ENCODE measurements at regions not wholly inside any gene's neighbourhood (a gene's known extent, or its start where the extent isn't known, plus 50 kb on each side); places are given as distances from the start of the nearest gene placed in this dataset.
"Not testable (repeated sequence)": the region's sequence is repeated elsewhere in the genome, so short reads cannot be mapped to it uniquely, and the experiment has no call there.

GRCh38 chr6:27168586-27169443 lies 78.7 kb upstream of the PRSS16 start:
- no peaks in the 10 kb centered on the region for H3K9me2 ChIP-seq (replicated peaks; ENCODE audit: insufficient read depth, low read length)
- H3K4me2 ChIP-seq (ENCODE audit: low read depth, low read length, poor library complexity, severe bottlenecking), result no peak overlapping the region
- no peak overlapping the region for H3K27ac ChIP-seq (ENCODE audit: low read length)
- H3K36me3 ChIP-seq (ENCODE audit: insufficient read depth, low read length), result no peaks in the 10 kb centered on the region
- H3K9ac ChIP-seq (ENCODE audit: low read length), result no peak overlapping the region
- H3K4me3 ChIP-seq (ENCODE audit: low read length), result no peak overlapping the region
- DNase-seq, result no peak
- H3K27me3 ChIP-seq (ENCODE audit: low read length), result no peaks in the 10 kb centered on the region
- H3K79me2 ChIP-seq (ENCODE audit: low read length), result no peaks in the 10 kb centered on the region
- H4K20me1 ChIP-seq (ENCODE audit: insufficient read depth, low read depth, low read length), result no peaks in the 10 kb centered on the region
- no peaks in the 10 kb centered on the region for H3K9me3 ChIP-seq (ENCODE audit: low read length)
- H2AFZ ChIP-seq (ENCODE audit: low read length), result no peak overlapping the region
- no peaks in the 10 kb centered on the region for H3K4me1 ChIP-seq (ENCODE audit: low read length)

GRCh38 chr6:27172524-27173231 lies 74.8 kb upstream of the PRSS16 start:
- DNase-seq; H4K20me1 ChIP-seq (ENCODE audit: insufficient read depth, low read depth, low read length); H3K9me2 ChIP-seq (replicated peaks; ENCODE audit: insufficient read depth, low read length); H3K4me2 ChIP-seq (ENCODE audit: low read depth, low read length, poor library complexity, severe bottlenecking); H3K4me3 ChIP-seq (ENCODE audit: low read length); H3K79me2 ChIP-seq (ENCODE audit: low read length); H3K27ac ChIP-seq (ENCODE audit: low read length); H3K9me3 ChIP-seq (ENCODE audit: low read length); H3K36me3 ChIP-seq (ENCODE audit: insufficient read depth, low read length); H3K27me3 ChIP-seq (ENCODE audit: low read length); H3K4me1 ChIP-seq (ENCODE audit: low read length); H2AFZ ChIP-seq (ENCODE audit: low read length); H3K9ac ChIP-seq (ENCODE audit: low read length): not testable (repeated sequence)

- not testable (repeated sequence) for H3K4me3 ChIP-seq (ENCODE audit: low read length); H3K9me2 ChIP-seq (replicated peaks; ENCODE audit: insufficient read depth, low read length); H3K27me3 ChIP-seq (ENCODE audit: low read length); H3K4me1 ChIP-seq (ENCODE audit: low read length); H3K36me3 ChIP-seq (ENCODE audit: insufficient read depth, low read length); H3K9ac ChIP-seq (ENCODE audit: low read length); H3K4me2 ChIP-seq (ENCODE audit: low read depth, low read length, poor library complexity, severe bottlenecking); H4K20me1 ChIP-seq (ENCODE audit: insufficient read depth, low read depth, low read length); DNase-seq; H3K79me2 ChIP-seq (ENCODE audit: low read length); H3K27ac ChIP-seq (ENCODE audit: low read length); H3K9me3 ChIP-seq (ENCODE audit: low read length); H2AFZ ChIP-seq (ENCODE audit: low read length)
These were observed 74.3 kb upstream of the PRSS16 start for GRCh38 chr6:27173232-27173601.

- no peak overlapping the region for H3K9ac ChIP-seq (ENCODE audit: low read length)
- H3K4me1 ChIP-seq (ENCODE audit: low read length), result peaks cover 11% of the 10 kb centered on the region
- H3K9me2 ChIP-seq (replicated peaks; ENCODE audit: insufficient read depth, low read length), result no peaks in the 10 kb centered on the region
- no peaks in the 10 kb centered on the region for H4K20me1 ChIP-seq (ENCODE audit: insufficient read depth, low read depth, low read length)
- H3K4me2 ChIP-seq (ENCODE audit: low read depth, low read length, poor library complexity, severe bottlenecking), result no peak overlapping the region
- DNase-seq, result no peak
- no peak overlapping the region for H3K4me3 ChIP-seq (ENCODE audit: low read length)
- H3K9me3 ChIP-seq (ENCODE audit: low read length), result no peaks in the 10 kb centered on the region
- no peaks in the 10 kb centered on the region for H3K27me3 ChIP-seq (ENCODE audit: low read length)
- H3K27ac ChIP-seq (ENCODE audit: low read length), result no peak overlapping the region
- H3K36me3 ChIP-seq (ENCODE audit: insufficient read depth, low read length), result no peaks in the 10 kb centered on the region
- H3K79me2 ChIP-seq (ENCODE audit: low read length), result no peaks in the 10 kb centered on the region
- H2AFZ ChIP-seq (ENCODE audit: low read length), result no peak overlapping the region
These were observed 72.5 kb upstream of the PRSS16 start for GRCh38 chr6:27174958-27175357.

GRCh38 chr6:27176096-27176495 lies 71.4 kb upstream of the PRSS16 start:
- H3K79me2 ChIP-seq (ENCODE audit: low read length), result no peaks in the 10 kb centered on the region
- no peak overlapping the region for H3K27ac ChIP-seq (ENCODE audit: low read length)
- H3K9me3 ChIP-seq (ENCODE audit: low read length), result no peaks in the 10 kb centered on the region
- H3K9ac ChIP-seq (ENCODE audit: low read length), result no peak overlapping the region
- H4K20me1 ChIP-seq (ENCODE audit: insufficient read depth, low read depth, low read length), result no peaks in the 10 kb centered on the region
- H2AFZ ChIP-seq (ENCODE audit: low read length), result no peak overlapping the region
- H3K36me3 ChIP-seq (ENCODE audit: insufficient read depth, low read length), result no peaks in the 10 kb centered on the region
- H3K9me2 ChIP-seq (replicated peaks; ENCODE audit: insufficient read depth, low read length), result no peaks in the 10 kb centered on the region
- peaks cover 11% of the 10 kb centered on the region for H3K4me1 ChIP-seq (ENCODE audit: low read length)
- H3K4me3 ChIP-seq (ENCODE audit: low read length), result peak overlapping the region; percentile 63; the same call in 1 of the 2 replicates
- H3K4me2 ChIP-seq (ENCODE audit: low read depth, low read length, poor library complexity, severe bottlenecking), result peak overlapping the region; percentile 97
- H3K27me3 ChIP-seq (ENCODE audit: low read length), result no peaks in the 10 kb centered on the region
- DNase-seq, result no peak

- Histone ChIP-seq H3K9me3 (ENCODE audit: low read length) (no peaks in the 10 kb centered on the region), H3K36me3 (ENCODE audit: insufficient read depth, low read length) (no peaks in the 10 kb centered on the region), H4K20me1 (ENCODE audit: insufficient read depth, low read depth, low read length) (no peaks in the 10 kb centered on the region), H3K4me3 (ENCODE audit: low read length) (peak overlapping the region; percentile 91), H3K4me1 (ENCODE audit: low read length) (peaks cover 11% of the 10 kb centered on the region), H3K79me2 (ENCODE audit: low read length) (no peaks in the 10 kb centered on the region), H3K27ac (ENCODE audit: low read length) (no peak overlapping the region), H3K27me3 (ENCODE audit: low read length) (no peaks in the 10 kb centered on the region), H3K4me2 (ENCODE audit: low read depth, low read length, poor library complexity, severe bottlenecking) (peak overlapping the region; percentile 97), H3K9ac (ENCODE audit: low read length) (peak overlapping the region; percentile 91), H3K9me2 (replicated peaks; ENCODE audit: insufficient read depth, low read length) (no peaks in the 10 kb centered on the region), H2AFZ (ENCODE audit: low read length) (peak overlapping the region; percentile 98)
- peak; percentile 82 for DNase-seq
These were observed 70.7 kb upstream of the PRSS16 start for GRCh38 chr6:27176523-27177484.

GRCh38 chr6:27177485-27178406 lies 69.8 kb upstream of the PRSS16 start:
- H3K4me2 ChIP-seq (ENCODE audit: low read depth, low read length, poor library complexity, severe bottlenecking), result peak overlapping the region; percentile 97
- H3K79me2 ChIP-seq (ENCODE audit: low read length), result no peaks in the 10 kb centered on the region
- H3K4me1 ChIP-seq (ENCODE audit: low read length), result peaks cover 11% of the 10 kb centered on the region
- no peaks in the 10 kb centered on the region for H3K9me3 ChIP-seq (ENCODE audit: low read length)
- H4K20me1 ChIP-seq (ENCODE audit: insufficient read depth, low read depth, low read length), result no peaks in the 10 kb centered on the region
- H3K27me3 ChIP-seq (ENCODE audit: low read length), result no peaks in the 10 kb centered on the region
- H3K9ac ChIP-seq (ENCODE audit: low read length), result peak overlapping the region; percentile 91
- no peaks in the 10 kb centered on the region for H3K9me2 ChIP-seq (replicated peaks; ENCODE audit: insufficient read depth, low read length)
- DNase-seq, result peak; percentile 89
- H2AFZ ChIP-seq (ENCODE audit: low read length), result peak overlapping the region; percentile 98
- H3K27ac ChIP-seq (ENCODE audit: low read length), result no peak overlapping the region
- no peaks in the 10 kb centered on the region for H3K36me3 ChIP-seq (ENCODE audit: insufficient read depth, low read length)
- peak overlapping the region; percentile 91 for H3K4me3 ChIP-seq (ENCODE audit: low read length)
